ENCODE measurements at regions not wholly inside any gene's neighbourhood (a gene's known extent, or its start where the extent isn't known, plus 50 kb on each side); places are given as distances from the start of the nearest gene placed in this dataset.

- ATAC-seq (ENCODE audit: low FRiP score in 2 of 2): no peak
- H3K9me3 ChIP-seq: no peaks in the 10 kb centered on the region
- H3K4me1 ChIP-seq: no peaks in the 10 kb centered on the region
- H3K27me3 ChIP-seq: no peaks in the 10 kb centered on the region
- no peak for DNase-seq
- H3K36me3 ChIP-seq: no peaks in the 10 kb centered on the region
- H3K27ac ChIP-seq: no peak overlapping the region
- TF ChIP-seq POLR2AphosphoS5 (IDR thresholded peaks at IDR 0.05) (no peak), CTCF (IDR thresholded peaks at IDR 0.05) (no peak), EP300 (IDR thresholded peaks at IDR 0.05) (no peak), POLR2A (IDR thresholded peaks at IDR 0.05) (no peak)
- 75 to 80% methylated on average over 5 of the region's 6 CpGs for WGBS, 2 donors
- no peak overlapping the region for H3K4me3 ChIP-seq
Observed at GRCh38 chr1:10852486-10852885, 56.0 kb upstream of the CASZ1 start.

- no peaks in the 10 kb centered on the region for H3K27me3 ChIP-seq
- 85 to 90% methylated on average over 6 of the region's 6 CpGs for WGBS, 2 donors
- ATAC-seq (ENCODE audit: low FRiP score in 2 of 2) (no peak), DNase-seq (no peak)
- no peaks in the 10 kb centered on the region for H3K4me1 ChIP-seq
- H3K4me3 ChIP-seq: no peak overlapping the region
- H3K27ac ChIP-seq: no peak overlapping the region
- no peaks in the 10 kb centered on the region for H3K9me3 ChIP-seq
- H3K36me3 ChIP-seq: no peaks in the 10 kb centered on the region
- no peak for TF ChIP-seq POLR2A (IDR thresholded peaks at IDR 0.05)
Observed at GRCh38 chr1:10852998-10853520, 56.6 kb upstream of the CASZ1 start.

GRCh38 chr1:10853701-10854100 is 57.3 kb upstream of the CASZ1 start:
- no peaks in the 10 kb centered on the region for H3K4me1 ChIP-seq
- no peak overlapping the region for H3K27ac ChIP-seq
- H3K27me3 ChIP-seq: no peaks in the 10 kb centered on the region
- WGBS, 2 donors: 90 to 99% methylated on average over 2 of the region's 2 CpGs
- TF ChIP-seq POLR2A (IDR thresholded peaks at IDR 0.05): no peak
- TF ChIP-seq POLR2AphosphoS5 (IDR thresholded peaks at IDR 0.05): no peak
- no peak for TF ChIP-seq EP300 (IDR thresholded peaks at IDR 0.05)
- no peak overlapping the region for H3K4me3 ChIP-seq
- ATAC-seq (ENCODE audit: low FRiP score in 2 of 2) (no peak), DNase-seq (no peak)
- no peaks in the 10 kb centered on the region for H3K36me3 ChIP-seq
- no peaks in the 10 kb centered on the region for H3K9me3 ChIP-seq

- no peak for ATAC-seq (ENCODE audit: low FRiP score in 2 of 2)
- H3K9me3 ChIP-seq: no peaks in the 10 kb centered on the region
- no peak for TF ChIP-seq CTCF (IDR thresholded peaks at IDR 0.05)
- no peak for TF ChIP-seq EP300 (IDR thresholded peaks at IDR 0.05)
- TF ChIP-seq POLR2AphosphoS5 (IDR thresholded peaks at IDR 0.05): no peak
- TF ChIP-seq POLR2A (IDR thresholded peaks at IDR 0.05): no peak
- H3K27ac ChIP-seq: no peak overlapping the region
- no peaks in the 10 kb centered on the region for H3K36me3 ChIP-seq
- 94 to 97% methylated on average over 10 of the region's 10 CpGs for WGBS, 2 donors
- no peak overlapping the region for H3K4me3 ChIP-seq
- H3K4me1 ChIP-seq: no peaks in the 10 kb centered on the region
- H3K27me3 ChIP-seq: no peaks in the 10 kb centered on the region
- no peak for DNase-seq
Observed at GRCh38 chr1:10854856-10855459, 58.5 kb upstream of the CASZ1 start.

- DNase-seq (peak in 1 of 2 donors; percentile 65), ATAC-seq (ENCODE audit: low FRiP score in 2 of 2) (no peak)
Observed at GRCh38 chr1:10856176-10856683, 59.8 kb upstream of the CASZ1 start.

More at GRCh38 chr1:10856176-10856683, 59.8 kb upstream of the CASZ1 start:
- WGBS, 2 donors: 82 to 87% methylated on average over 11 to 16 of the region's 16 CpGs
- Histone ChIP-seq H3K4me1 (peaks cover 0 to 5% (median 0%) of the 10 kb centered on the region in 4 donors), H3K27me3 (no peaks in the 10 kb centered on the region), H3K27ac (no peak overlapping the region), H3K36me3 (no peaks in the 10 kb centered on the region), H3K4me3 (no peak overlapping the region), H3K9me3 (no peaks in the 10 kb centered on the region)
- no peak for TF ChIP-seq POLR2AphosphoS5 (IDR thresholded peaks at IDR 0.05)
- no peak for TF ChIP-seq EP300 (IDR thresholded peaks at IDR 0.05)
- no peak for TF ChIP-seq CTCF (IDR thresholded peaks at IDR 0.05)
- TF ChIP-seq POLR2A (IDR thresholded peaks at IDR 0.05): no peak
